GM12864 (cell line): ENCODE measurements at regions not wholly inside any gene's neighbourhood (a gene's known extent, or its start where the extent isn't known, plus 50 kb on each side); places are given as distances from the start of the nearest gene placed in this dataset.

Source experiments
- DNase-seq: peaks from one replicate; pipeline ENCODE4 v3.0.0-alpha.2; 2011; ENCODE audit warnings: low read depth
- H3K4me3 ChIP-seq: 2 replicates; pipeline ENCODE4 v1.5.1; 2011; ENCODE audit warnings: mild to moderate bottlenecking, low read depth, low read length, control low read depth
- CTCF ChIP-seq: IDR thresholded peaks from 2 replicates; pipeline ENCODE4 v1.5.1; 2011; ENCODE audit warnings: low read depth, mild to moderate bottlenecking, moderate library complexity, low read length, control low read depth, inconsistent platforms; ENCODE audit errors: missing control alignments

- TF ChIP-seq CTCF: no peak
- DNase-seq: no peak
- H3K4me3 ChIP-seq: no peak overlapping the region
These were observed 93.5 kb upstream of the MLN start for GRCh38 chr6:33897189-33897780.

- no peak for DNase-seq
- H3K4me3 ChIP-seq: no peak overlapping the region
- TF ChIP-seq CTCF: no peak
These were observed 92.8 kb upstream of the MLN start for GRCh38 chr6:33896391-33897188.

GRCh38 chr6:33895988-33896387 is 92.2 kb upstream of the MLN start:
- H3K4me3 ChIP-seq: no peak overlapping the region
- no peak for DNase-seq
- no peak for TF ChIP-seq CTCF

GRCh38 chr6:33895296-33895695 is 91.5 kb upstream of the MLN start:
- no peak overlapping the region for H3K4me3 ChIP-seq
- DNase-seq: no peak
- no peak for TF ChIP-seq CTCF

- no peak for DNase-seq
- no peak overlapping the region for H3K4me3 ChIP-seq
- no peak for TF ChIP-seq CTCF
These were observed 90.6 kb upstream of the MLN start for GRCh38 chr6:33894438-33894837.

- no peak for TF ChIP-seq CTCF
- H3K4me3 ChIP-seq: no peak overlapping the region
- DNase-seq: no peak
These were observed 89.0 kb upstream of the MLN start for GRCh38 chr6:33892581-33893346.
